SK-N-SH treated with all-trans-retinoic acid at 6 μM for 48 hours (cell line): ENCODE measurements at regions not wholly inside any gene's neighbourhood (a gene's known extent, or its start where the extent isn't known, plus 50 kb on each side); places are given as distances from the start of the nearest gene placed in this dataset.

Source experiments
- ATAC-seq: fragments of 200-7000 bp; cut with Tn5 transposase; 3 replicates; pipeline ENCODE4 v1.9.1; 2020; ENCODE audit warnings: mild to moderate bottlenecking, moderate library complexity
- ARNTL ChIP-seq: fragments of 450-650 bp; formaldehyde crosslinking; IDR thresholded peaks from 2 replicates; pipeline ENCODE4 v1.5.0; 2020; ENCODE audit warnings: low read depth, mild to moderate bottlenecking, moderate library complexity, borderline replicate concordance
- BACH2 ChIP-seq: fragments of 250-450 bp; sonication (Bioruptor Pico); IDR thresholded peaks from 2 replicates; pipeline ENCODE4 v1.9.0; 2021; ENCODE audit warnings: mild to moderate bottlenecking, borderline replicate concordance
- CSDC2 ChIP-seq: fragments of 250-450 bp; sonication (Bioruptor Pico); IDR thresholded peaks from 2 replicates; pipeline ENCODE4 v1.5.0; 2020; ENCODE audit warnings: mild to moderate bottlenecking, moderate library complexity
- CSRNP3 ChIP-seq: fragments of 250-450 bp; sonication (Bioruptor Pico); IDR thresholded peaks from 2 replicates; pipeline ENCODE4 v1.5.1; 2021; ENCODE audit warnings: mild to moderate bottlenecking, moderate library complexity
- ESRRG ChIP-seq: fragments of 250-450 bp; sonication (Bioruptor Pico); IDR thresholded peaks from 2 replicates; pipeline ENCODE4 v1.6.1; 2021; ENCODE audit warnings: mild to moderate bottlenecking
- GLIS3 ChIP-seq: fragments of 250-450 bp; sonication (Bioruptor Pico); IDR thresholded peaks from 2 replicates; pipeline ENCODE4 v1.5.0; 2020; ENCODE audit warnings: mild to moderate bottlenecking, moderate library complexity
- ISL1 ChIP-seq: fragments of 250-450 bp; sonication (Bioruptor Pico); IDR thresholded peaks from 2 replicates; pipeline ENCODE4 v2.1.2; 2022; ENCODE audit warnings: mild to moderate bottlenecking, moderate library complexity
- PPARA ChIP-seq: fragments of 250-450 bp; sonication (Bioruptor Pico); IDR thresholded peaks from 2 replicates; pipeline ENCODE4 v1.5.0; 2020; ENCODE audit warnings: mild to moderate bottlenecking, borderline replicate concordance
- RARB ChIP-seq: fragments of 250-450 bp; sonication (Bioruptor Pico); IDR thresholded peaks from 2 replicates; pipeline ENCODE4 v1.8.0; 2021; ENCODE audit warnings: mild to moderate bottlenecking, moderate library complexity
- TCF4 ChIP-seq: fragments of 250-450 bp; sonication (Bioruptor Pico); IDR thresholded peaks from 2 replicates; pipeline ENCODE4 v1.8.0; 2021; ENCODE audit warnings: mild to moderate bottlenecking, moderate library complexity, borderline replicate concordance
- TOX ChIP-seq: fragments of 250-450 bp; sonication (Bioruptor Pico); IDR thresholded peaks from 2 replicates; pipeline ENCODE4 v1.8.0; 2021; ENCODE audit warnings: mild to moderate bottlenecking, moderate library complexity, borderline replicate concordance
- TSHZ2 ChIP-seq: fragments of 250-450 bp; sonication (Bioruptor Pico); IDR thresholded peaks from 2 replicates; pipeline ENCODE4 v1.5.0; 2020; ENCODE audit warnings: mild to moderate bottlenecking, moderate library complexity
- ZC3H10 ChIP-seq: fragments of 250-450 bp; sonication (Bioruptor Pico); IDR thresholded peaks from 2 replicates; pipeline ENCODE4 v1.5.1; 2021; ENCODE audit warnings: mild to moderate bottlenecking, moderate library complexity
- ZFP30 ChIP-seq: fragments of 450-650 bp; formaldehyde crosslinking; IDR thresholded peaks from 2 replicates; pipeline ENCODE4 v1.5.0; 2022; ENCODE audit warnings: mild to moderate bottlenecking, moderate library complexity
- ZNF565 ChIP-seq: fragments of 450-650 bp; formaldehyde crosslinking; conservative IDR thresholded peaks from 2 replicates; pipeline ENCODE4 v1.5.0; 2020; ENCODE audit warnings: low read depth, mild to moderate bottlenecking, moderate library complexity
- ZNF70 ChIP-seq: fragments of 450-650 bp; formaldehyde crosslinking; IDR thresholded peaks from 2 replicates; pipeline ENCODE4 v1.5.0; 2020; ENCODE audit warnings: mild to moderate bottlenecking, moderate library complexity
- ZNF8 ChIP-seq: fragments of 450-650 bp; formaldehyde crosslinking; IDR thresholded peaks from 2 replicates; pipeline ENCODE4 v1.5.0; 2020; ENCODE audit warnings: mild to moderate bottlenecking, moderate library complexity
- TF ChIP-seq, protein P1 (sequence below): fragments of 250-450 bp; sonication (Bioruptor Pico); IDR thresholded peaks from 2 replicates; pipeline ENCODE4 v1.8.0; 2020; ENCODE audit warnings: mild to moderate bottlenecking, moderate library complexity, borderline replicate concordance

- TF ChIP-seq ZC3H10, result no peak
- no peak for TF ChIP-seq GLIS3 (CRISPR knock-in tag)
- no peak for TF ChIP-seq RARB (CRISPR knock-in tag)
- TF ChIP-seq CSRNP3 (CRISPR knock-in tag), result no peak
- TF ChIP-seq TOX (CRISPR knock-in tag), result no peak
- no peak for TF ChIP-seq ZNF8 (CRISPR knock-in tag)
- no peak for TF ChIP-seq ISL1
- no peak for TF ChIP-seq TSHZ2 (CRISPR knock-in tag)
- TF ChIP-seq ESRRG (CRISPR knock-in tag), result no peak
- TF ChIP-seq ZNF565 (CRISPR knock-in tag), result no peak
- TF ChIP-seq TCF4 (CRISPR knock-in tag), result no peak
- TF ChIP-seq CSDC2 (CRISPR knock-in tag), result no peak
- no peak for TF ChIP-seq PPARA (CRISPR knock-in tag)
- no peak for TF ChIP-seq ZNF70
- TF ChIP-seq, all 23 proteins: peak for 0
- ATAC-seq, result no peak
Observed at GRCh38 chr18:34655131-34655530, 55.0 kb upstream of the DTNA start.

GRCh38 chr18:34657860-34658500 is 52.1 kb upstream of the DTNA start:
- TF ChIP-seq CSRNP3 (CRISPR knock-in tag) (no peak), BACH2 (CRISPR knock-in tag) (no peak), ISL1 (no peak), ZNF70 (no peak), ZNF8 (CRISPR knock-in tag) (no peak), ESRRG (CRISPR knock-in tag) (no peak), ZNF565 (CRISPR knock-in tag) (no peak), ARNTL (no peak), GLIS3 (CRISPR knock-in tag) (no peak), PPARA (CRISPR knock-in tag) (no peak), ZFP30 (CRISPR knock-in tag) (no peak), TSHZ2 (CRISPR knock-in tag) (no peak)
- TF ChIP-seq, protein P1, sequence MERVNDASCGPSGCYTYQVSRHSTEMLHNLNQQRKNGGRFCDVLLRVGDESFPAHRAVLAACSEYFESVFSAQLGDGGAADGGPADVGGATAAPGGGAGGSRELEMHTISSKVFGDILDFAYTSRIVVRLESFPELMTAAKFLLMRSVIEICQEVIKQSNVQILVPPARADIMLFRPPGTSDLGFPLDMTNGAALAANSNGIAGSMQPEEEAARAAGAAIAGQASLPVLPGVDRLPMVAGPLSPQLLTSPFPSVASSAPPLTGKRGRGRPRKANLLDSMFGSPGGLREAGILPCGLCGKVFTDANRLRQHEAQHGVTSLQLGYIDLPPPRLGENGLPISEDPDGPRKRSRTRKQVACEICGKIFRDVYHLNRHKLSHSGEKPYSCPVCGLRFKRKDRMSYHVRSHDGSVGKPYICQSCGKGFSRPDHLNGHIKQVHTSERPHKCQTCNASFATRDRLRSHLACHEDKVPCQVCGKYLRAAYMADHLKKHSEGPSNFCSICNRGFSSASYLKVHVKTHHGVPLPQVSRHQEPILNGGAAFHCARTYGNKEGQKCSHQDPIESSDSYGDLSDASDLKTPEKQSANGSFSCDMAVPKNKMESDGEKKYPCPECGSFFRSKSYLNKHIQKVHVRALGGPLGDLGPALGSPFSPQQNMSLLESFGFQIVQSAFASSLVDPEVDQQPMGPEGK (CRISPR knock-in tag), result no peak
- ATAC-seq, result no peak
